Retinal pigment epithelial cell (primary cell): ENCODE measurements at regions not wholly inside any gene's neighbourhood (a gene's known extent, or its start where the extent isn't known, plus 50 kb on each side); places are given as distances from the start of the nearest gene placed in this dataset.

Experiments
- DNase-seq: peaks from one replicate; pipeline ENCODE4 v3.0.0-alpha.2; 2010; ENCODE audit warnings: low read depth
- H3K4me3 ChIP-seq: 2 replicates; pipeline ENCODE4 v1.5.1; 2011; ENCODE audit warnings: mild to moderate bottlenecking, low read length, control low read depth, moderate library complexity
- TF ChIP-seq, protein P1 (sequence below): conservative IDR thresholded peaks from 2 replicates; pipeline ENCODE4 v1.5.1; 2011; ENCODE audit warnings: low read depth, low read length, control low read depth, inconsistent platforms

DNA sequence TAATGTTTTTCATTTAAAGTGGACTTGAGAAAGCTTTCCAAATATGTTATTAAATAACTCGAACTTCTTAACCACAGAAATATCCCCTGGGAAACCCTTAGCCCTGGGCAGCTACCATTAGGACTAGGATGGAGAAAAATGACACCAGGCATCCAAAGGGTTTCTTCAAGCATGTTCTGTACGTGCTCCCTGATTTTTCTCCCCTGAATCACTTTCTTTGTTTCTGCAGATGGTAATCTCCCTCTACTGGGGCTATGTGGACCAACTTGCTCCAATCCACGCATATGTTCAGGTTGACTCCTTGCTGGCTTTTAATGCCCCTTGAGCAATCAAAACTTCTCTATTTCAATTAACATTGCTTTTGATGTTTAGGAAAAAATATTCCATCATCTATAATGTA lies 312.7 kb upstream of the C1orf87 start:
- TF ChIP-seq, protein P1, sequence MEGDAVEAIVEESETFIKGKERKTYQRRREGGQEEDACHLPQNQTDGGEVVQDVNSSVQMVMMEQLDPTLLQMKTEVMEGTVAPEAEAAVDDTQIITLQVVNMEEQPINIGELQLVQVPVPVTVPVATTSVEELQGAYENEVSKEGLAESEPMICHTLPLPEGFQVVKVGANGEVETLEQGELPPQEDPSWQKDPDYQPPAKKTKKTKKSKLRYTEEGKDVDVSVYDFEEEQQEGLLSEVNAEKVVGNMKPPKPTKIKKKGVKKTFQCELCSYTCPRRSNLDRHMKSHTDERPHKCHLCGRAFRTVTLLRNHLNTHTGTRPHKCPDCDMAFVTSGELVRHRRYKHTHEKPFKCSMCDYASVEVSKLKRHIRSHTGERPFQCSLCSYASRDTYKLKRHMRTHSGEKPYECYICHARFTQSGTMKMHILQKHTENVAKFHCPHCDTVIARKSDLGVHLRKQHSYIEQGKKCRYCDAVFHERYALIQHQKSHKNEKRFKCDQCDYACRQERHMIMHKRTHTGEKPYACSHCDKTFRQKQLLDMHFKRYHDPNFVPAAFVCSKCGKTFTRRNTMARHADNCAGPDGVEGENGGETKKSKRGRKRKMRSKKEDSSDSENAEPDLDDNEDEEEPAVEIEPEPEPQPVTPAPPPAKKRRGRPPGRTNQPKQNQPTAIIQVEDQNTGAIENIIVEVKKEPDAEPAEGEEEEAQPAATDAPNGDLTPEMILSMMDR: peak; percentile 18
- H3K4me3 ChIP-seq: no peak overlapping the region
- DNase-seq: no peak

DNA sequence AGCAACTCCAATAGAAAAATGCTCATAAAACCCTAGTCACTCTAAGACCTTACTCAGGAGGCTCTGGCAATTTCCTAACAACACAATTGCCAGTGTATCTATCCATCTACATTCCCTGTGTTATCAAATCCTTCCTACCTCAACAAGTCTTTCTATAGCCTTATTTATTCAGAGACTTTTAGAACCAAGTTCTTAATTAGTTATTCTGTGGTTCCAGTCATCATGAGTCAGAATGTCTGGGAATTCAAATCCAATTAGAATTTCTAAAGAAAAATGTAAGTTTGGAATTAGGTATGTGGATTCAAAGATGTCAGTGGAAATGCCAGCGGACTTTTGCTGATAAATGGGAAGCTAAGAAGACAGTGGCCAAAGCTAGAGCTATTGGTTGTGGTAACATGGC lies 302.6 kb upstream of the C1orf87 start:
- H3K4me3 ChIP-seq: no peak overlapping the region
- DNase-seq: peak; percentile 76
- TF ChIP-seq, protein P1: no peak

DNA sequence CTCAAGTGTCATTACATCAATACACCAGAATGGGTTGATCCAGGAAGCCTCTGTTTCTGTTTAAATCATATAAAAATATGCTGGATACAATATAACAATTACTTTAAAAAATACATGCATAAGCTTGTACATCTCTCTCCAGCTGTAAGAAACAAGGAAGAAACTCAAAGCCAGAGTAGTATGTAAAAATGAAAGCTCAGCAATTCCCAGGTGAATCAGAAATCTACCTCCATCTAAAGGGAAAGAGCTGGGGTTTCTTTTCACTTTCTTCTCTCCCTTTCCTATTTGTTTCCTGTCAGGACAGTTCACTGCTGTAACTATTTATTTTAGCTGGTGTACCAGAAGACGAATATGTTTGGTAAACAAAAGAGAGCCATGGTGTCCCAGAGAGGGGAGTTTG lies 301.0 kb upstream of the C1orf87 start:
- no peak overlapping the region for H3K4me3 ChIP-seq
- DNase-seq: no peak
- TF ChIP-seq, protein P1: no peak

DNA sequence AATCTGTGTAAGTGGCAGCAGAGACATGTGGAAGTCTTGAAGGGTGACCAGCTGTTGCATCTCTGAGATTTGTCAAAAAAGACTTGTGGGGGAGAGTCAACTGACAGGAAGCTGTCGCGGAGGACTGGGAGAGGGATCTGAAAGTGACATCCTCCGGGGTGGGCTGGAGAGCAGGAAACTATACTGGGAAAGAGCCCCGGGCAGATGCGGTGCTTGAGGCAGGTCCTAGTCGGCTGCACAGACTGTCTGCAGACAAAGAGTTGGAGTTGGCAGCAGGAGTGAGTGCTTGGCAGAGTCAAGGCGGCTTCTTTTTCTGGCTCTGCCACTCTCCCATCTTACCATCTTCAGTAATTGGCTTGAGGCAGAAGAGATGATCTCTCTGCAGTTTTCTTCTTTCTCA lies 294.0 kb upstream of the C1orf87 start:
- no peak overlapping the region for H3K4me3 ChIP-seq
- TF ChIP-seq, protein P1: no peak
- DNase-seq: no peak

DNA sequence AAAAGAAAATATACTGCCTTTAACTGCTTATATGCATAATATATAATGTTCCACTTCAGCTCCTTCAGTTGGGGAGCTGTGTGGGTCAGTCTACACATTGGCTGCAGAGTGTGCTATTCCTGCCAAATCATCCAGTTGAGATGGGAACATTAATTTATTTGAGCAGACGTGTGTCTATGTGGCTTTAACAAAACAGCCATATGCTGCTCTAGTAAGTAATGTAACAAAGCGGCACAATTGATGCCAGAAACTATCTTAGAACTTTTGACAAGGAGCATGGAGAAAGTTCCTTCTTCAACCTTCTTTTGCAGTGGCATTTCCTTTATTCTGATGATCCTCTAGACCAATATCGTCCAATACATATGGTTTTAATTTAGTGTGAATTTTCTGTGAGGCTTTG lies 285.9 kb upstream of the C1orf87 start:
- no peak overlapping the region for H3K4me3 ChIP-seq
- DNase-seq: no peak
- TF ChIP-seq, protein P1: no peak

DNA sequence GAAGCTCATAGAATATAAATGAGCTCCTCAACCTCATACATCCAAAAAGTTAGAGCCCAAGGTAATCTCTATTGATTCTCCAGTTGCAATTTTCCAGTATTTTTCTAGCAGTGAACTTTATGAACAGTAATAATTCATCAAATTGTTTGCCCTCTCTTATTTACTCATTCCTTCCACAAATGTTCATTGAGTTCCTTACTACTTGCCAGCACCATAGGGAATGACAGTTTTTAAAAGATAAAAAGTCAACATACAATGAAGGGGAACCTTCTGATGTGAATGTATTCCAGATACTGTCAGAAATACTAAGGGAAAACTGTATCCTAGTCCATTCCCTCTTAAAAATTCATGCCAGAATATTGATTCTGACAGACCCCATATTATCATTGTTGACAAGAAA lies 277.0 kb upstream of the C1orf87 start:
- H3K4me3 ChIP-seq: no peak overlapping the region
- TF ChIP-seq, protein P1: no peak
- DNase-seq: no peak

DNA sequence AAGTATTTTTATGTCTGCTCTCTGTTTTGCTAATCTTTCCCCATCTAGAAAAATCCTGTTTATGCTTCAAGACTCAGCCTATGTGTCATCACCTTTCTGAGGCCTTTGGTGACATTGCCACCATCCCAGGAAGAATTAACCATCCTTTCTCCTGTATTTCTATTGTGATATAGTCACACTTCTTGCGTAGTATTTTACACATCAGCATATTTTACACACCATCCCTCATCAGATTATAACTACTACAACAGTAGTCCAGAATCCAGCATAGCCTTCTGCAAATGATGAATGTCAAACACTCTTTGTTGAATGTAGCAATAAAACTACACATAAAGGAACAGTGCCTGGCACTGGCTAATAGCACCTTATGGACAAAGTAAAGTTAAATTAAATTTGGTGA lies 275.3 kb upstream of the C1orf87 start:
- no peak for DNase-seq
- H3K4me3 ChIP-seq: no peak overlapping the region
- TF ChIP-seq, protein P1: no peak
